Activated CD4-positive, alpha-beta T cell treated with anti-CD3 and anti-CD28 coated beads, Interleukin-10, Interleukin-2, amounts not matched to agents 100 ng/mL and 50 ng/mL, durations not matched to agents 16 hours and 8 hours (primary cell): ENCODE measurements at regions not wholly inside any gene's neighbourhood (a gene's known extent, or its start where the extent isn't known, plus 50 kb on each side); places are given as distances from the start of the nearest gene placed in this dataset.
"Not testable (repeated sequence)": the region's sequence is repeated elsewhere in the genome, so short reads cannot be mapped to it uniquely, and the experiment has no call there.

Source experiments
- DNase-seq: peaks from one replicate; pipeline ENCODE4 v3.0.0-alpha.2; 2020

DNA sequence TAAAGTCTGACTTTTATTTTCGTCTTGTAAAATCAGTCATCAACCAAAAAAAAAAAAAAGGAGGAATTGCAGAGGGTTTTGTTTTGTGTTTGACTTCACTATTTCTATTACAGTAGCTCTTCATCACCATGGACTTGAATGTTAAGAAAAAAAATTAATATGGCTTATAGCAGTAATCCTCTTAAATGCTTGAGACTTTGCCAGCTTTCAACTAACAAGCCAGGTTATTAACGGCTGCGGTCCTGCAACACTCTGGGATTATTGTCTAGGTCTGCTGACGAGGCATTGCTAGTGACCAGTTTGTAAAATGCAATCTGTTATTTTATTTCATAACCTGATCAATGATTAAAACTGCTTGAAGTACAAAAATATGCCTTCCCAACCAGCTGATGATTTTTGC lies 647.2 kb upstream of the KLHL1 start:
- no peak for DNase-seq

DNA sequence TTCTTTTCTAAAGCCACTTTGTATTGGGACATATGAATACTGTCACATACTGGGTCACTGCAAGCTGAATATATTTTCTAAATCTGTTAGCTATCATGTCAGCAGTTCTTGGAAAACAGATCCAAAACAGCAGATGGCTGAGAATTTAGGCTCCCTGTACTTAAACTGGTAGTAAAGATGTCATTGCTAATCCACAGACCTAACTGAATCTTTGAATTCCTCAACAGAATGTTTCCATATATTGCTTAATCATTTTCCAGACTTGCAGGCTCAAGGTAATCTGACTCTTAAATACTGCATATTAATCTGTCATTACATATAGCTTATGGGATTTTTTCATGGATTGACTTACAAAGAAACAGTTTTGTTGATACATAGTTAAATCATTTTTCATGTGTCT lies 639.0 kb upstream of the KLHL1 start:
- DNase-seq, result no peak

- DNase-seq, result not testable (repeated sequence)
These were observed 638.2 kb upstream of the KLHL1 start for GRCh38 chr13:70746469-70746868.

DNA sequence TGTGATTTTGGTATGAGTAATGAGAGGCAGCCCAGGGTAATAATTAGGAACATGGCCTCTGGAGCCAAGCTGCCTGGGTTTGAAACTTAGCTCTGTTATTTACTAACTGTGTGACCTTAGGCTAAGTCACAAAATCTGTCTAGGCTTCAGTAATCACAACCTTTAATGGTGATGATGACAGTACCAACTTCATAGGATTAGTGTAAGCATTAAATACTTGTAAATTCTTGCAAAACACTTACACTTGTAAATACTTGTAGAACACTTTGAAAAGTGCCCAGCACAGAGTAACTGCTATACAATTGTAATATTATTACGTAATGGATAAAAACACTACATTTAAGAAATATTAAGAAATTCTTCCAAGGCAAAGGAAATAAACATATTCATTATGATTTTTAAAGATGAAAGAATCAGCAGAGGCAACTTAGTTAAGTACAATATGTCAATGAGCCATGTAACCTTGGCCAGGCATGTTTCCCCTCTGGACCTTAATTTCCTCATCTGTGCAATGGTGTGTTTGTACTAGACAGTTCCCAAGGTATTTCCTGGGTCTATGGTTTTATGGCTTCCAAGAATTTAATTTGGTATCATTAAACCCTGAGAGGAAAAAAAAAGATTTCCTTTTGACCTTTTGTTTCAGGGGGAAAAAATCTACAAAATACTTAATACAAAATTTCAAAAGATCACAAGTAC lies 628.5 kb upstream of the KLHL1 start:
- no peak for DNase-seq

DNA sequence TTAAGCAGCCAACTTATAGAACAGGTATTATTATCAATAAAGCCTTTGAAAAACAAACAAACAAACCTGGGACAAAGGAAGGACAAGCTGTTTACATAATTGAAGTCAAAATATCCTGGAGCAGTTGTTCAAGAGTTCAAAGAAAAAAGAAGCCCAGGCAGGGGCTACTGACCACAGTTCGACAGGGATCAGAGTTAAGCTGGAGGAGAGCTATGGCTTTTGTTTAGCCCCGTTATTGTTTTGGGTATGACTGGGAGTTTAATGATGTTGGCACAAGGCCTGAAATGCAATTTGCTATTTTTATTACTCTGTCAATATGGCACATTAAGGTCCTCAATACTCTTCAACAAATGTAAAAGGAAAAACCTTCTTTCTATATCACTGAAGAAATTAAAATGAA lies 624.4 kb upstream of the KLHL1 start:
- DNase-seq, result no peak

DNA sequence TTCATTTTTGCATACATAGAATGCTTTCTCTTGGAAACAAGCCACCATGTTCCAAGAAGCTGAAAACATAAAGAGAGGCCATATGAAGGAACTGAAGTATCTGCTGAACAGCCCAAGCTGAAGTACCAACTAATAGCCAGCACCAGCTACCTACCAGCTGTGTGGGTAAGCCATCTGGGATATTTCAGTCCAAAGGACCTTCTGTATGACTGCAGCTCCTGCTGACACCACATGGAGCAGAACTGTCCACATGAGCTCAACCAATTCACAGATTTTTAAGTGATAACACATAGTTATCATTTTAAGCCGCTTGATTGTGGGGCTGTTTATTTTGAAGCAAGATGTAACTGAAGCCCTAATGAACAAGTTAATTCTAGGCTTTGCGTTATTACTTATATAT lies 621.1 kb upstream of the KLHL1 start:
- no peak for DNase-seq

GRCh38 chr13:70723732-70724131 lies 615.5 kb upstream of the KLHL1 start:
- no peak for DNase-seq

GRCh38 chr13:70720386-70720785 lies 612.1 kb upstream of the KLHL1 start:
- DNase-seq, result no peak

DNA sequence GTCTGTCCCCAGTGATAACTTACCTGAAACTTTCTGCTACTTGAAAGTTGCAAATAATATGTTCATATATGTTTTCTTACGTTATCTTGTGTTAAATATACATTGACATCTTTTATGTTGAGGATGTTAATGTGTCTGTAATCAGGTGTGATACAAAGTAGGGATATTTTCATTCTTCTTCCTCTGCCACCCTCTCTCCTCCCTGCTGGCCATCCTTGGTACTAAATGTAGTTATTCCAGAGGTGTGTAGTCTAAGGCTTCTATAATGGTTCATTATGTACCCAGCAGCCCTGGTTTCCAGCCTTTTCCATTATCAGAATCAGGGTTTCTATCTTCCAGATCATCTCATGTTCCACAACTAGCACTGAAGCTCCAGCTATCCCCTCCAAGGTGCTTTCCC lies 606.7 kb upstream of the KLHL1 start:
- no peak for DNase-seq

- no peak for DNase-seq
These were observed 600.5 kb upstream of the KLHL1 start for GRCh38 chr13:70708775-70709174.

- no peak for DNase-seq
These were observed 595.5 kb upstream of the KLHL1 start for GRCh38 chr13:70703755-70704154.

DNA sequence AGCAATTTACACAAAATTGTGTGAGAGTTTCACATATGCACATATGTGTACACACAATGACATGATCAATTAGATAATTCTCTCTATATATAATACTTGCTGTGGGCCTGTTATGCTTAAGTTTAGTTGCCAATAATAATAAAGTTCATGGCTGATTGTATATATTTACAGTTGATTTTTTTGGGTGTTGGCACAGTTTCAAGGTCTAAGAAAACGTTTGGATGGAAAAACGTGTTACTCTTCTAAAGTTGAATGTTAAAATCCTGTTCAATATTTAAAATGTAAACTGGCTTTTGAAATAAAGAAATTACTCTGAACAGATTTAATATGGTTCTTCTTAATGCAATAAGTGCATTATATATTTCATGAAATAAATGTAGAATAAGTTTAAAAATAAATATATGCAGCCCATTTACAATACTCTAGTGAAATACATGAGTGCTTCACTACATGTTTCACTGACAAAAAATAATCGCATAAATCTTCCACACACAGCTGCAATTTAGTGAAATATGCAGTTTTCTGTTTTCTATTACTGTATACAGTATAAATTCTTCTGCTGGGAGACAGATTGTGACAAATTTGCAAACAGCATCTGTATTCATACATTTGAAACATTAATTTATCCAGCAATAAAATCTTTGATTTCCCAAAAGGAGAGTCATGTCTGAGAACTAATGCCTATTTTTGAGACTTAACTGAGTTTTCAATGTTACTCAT lies 586.9 kb upstream of the KLHL1 start:
- no peak for DNase-seq

- DNase-seq, result no peak
These were observed 560.7 kb upstream of the KLHL1 start for GRCh38 chr13:70668983-70669382.

DNA sequence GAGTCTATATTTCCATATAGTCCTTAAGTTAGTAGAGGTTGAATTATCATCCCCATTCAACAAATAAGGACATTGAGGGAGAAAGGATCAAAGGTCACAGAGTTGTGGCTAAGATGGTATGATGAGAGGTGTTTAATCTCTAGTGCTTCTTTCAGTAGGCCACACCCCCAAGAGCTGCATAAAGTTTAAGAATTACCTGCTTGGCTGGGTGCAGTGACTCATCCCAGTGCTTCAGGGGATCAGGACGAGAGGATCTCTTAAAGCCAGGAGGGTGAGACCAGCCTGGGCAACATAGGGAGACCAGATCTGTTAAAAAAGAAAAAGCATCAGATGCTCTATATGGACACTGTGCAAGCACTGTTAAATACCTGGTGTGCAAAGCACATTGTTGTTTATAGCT lies 560.0 kb upstream of the KLHL1 start:
- DNase-seq, result no peak

DNA sequence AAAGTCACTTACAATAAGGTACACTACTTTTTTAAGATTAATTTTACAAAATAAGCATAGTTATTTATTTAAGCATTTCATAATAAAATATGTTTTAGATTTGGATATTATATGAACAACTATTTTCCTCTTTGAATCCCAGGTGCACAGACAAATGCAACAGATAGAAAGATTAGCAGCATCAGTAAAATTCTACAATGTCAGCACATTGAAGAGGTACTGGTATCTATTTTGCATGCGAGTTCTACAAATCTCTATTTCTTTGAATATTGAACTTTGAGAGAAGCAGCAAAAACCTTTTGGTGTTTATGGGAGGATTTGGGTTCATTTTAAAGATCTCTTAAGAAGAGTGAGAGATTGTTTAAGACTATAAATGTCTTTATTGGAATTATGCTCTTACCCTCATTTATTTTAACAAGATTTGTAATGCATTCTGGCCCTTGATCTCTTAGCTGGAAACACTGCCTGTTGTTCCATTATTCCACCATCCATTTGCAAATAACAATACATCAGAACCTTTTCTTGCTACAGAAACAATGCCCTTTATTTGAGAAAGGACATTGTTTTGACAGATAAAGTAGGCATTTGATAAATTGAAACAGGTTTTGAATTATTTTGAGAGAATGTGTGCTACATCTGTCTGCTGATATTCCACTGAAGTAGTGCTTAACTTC lies 558.8 kb upstream of the KLHL1 start:
- DNase-seq, result no peak

DNA sequence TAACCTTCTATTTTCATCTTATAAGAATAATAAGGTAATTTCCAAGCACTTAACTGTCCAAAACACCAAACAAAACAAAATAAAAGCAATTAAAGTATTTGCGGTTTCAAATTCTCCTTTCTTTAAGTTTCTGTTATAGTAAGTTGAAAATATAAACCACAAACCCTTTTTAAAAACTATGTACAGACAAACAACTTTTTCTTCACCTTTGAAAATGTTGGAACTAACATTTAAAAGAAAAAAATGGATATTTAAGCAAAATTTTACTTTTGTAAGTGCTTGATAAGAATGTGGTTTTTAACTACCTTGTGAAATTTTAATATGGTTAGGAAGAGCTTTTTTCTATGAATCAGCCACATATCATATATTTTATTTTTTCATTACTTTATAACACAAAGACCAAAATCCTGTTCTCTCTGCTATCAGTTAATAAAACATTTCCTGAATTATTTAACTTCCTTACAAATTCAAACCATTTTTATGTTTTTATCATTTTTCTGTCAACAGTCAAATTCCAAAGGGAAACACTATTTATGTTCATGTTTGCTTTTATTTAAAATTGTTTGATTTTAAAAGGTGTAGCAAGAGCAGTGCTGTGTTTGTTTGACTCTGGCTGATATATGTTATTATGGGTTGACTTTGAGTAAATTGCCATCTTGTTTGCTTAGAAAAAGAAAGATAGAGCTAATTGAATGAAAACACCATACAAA lies 554.1 kb upstream of the KLHL1 start:
- no peak for DNase-seq

GRCh38 chr13:70644052-70644451 lies 535.8 kb upstream of the KLHL1 start:
- DNase-seq, result no peak

DNA sequence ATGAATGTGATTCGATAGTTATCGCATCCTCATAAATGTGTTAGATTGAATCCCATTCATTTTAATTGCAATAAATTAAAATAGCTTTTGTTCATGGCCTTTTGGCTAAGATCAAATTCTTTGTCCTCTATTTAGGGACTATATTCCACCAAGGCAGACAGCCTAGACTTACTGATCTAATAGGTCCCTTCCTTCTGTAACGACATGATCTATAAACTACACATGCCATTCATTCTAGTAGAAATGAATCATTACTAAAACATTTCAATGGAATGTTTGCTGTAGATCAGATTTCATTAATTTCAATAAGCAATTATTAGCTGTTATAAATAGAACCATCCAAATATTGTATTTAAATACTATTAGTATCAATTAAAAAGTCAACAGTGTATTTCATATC lies 526.6 kb upstream of the KLHL1 start:
- DNase-seq, result no peak

GRCh38 chr13:70630247-70630646 lies 522.0 kb upstream of the KLHL1 start:
- no peak for DNase-seq

- DNase-seq, result no peak
These were observed 515.0 kb upstream of the KLHL1 start for GRCh38 chr13:70623239-70623638.

GRCh38 chr13:70622796-70623195 lies 514.5 kb upstream of the KLHL1 start:
- DNase-seq, result no peak

DNA sequence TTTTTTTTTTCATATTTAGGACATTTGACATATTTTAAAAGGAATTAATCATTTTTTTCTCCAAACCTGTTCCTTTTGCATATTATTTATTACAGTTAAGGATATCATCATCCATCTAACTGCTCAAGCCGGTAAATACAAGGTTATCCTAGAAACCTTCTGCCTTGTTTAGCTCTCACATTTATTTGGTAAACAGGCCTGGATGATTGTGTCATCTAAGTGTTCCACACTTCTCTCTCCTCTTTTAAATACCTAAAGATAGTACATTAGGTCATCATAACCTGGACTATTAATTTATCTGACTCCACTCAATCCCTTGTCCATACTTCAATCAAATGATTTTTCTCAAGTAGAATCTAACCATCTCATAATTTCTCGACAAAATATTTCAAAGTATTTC lies 511.7 kb upstream of the KLHL1 start:
- no peak for DNase-seq

- no peak for DNase-seq
These were observed 508.6 kb upstream of the KLHL1 start for GRCh38 chr13:70616847-70617246.

DNA sequence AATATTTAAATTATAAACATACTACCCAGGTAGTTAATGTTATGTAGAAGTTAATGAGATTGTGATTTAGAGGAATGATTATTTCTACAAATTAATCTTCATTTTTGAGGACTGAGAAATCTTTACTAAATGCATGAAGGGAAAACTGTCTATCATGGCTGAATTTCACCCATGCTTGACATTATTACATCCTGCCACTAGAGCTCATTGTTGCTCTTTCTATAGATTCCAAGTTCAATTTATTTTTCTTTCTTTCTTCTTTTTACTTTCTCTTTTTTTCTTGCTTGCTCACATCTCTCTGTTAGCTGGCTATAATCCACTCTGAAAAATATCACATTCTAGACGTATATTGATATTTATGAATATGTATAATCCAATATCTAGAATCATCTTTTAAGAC lies 505.0 kb upstream of the KLHL1 start:
- no peak for DNase-seq
